ENCODE measurements at regions not wholly inside any gene's neighbourhood (a gene's known extent, or its start where the extent isn't known, plus 50 kb on each side); places are given as distances from the start of the nearest gene placed in this dataset.

DNA sequence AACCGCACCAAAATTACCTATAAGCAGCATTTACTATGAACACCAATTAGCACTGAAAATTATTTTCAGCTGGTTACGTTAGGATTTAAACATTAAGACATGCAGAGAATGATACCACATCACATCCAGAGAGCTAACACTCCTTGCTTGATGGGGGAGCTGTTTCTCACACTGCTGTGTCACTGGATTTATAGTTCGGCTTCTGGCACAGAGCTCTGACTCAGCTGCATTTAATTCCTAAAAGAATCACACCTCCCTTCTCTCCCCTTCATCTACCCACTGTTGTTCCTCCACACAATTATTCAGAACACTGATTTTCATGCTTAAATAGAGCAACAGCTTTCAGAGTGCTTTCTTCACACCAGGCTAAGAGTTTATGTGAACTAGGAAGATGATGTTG, 82.6 kb upstream of the SV2C start:
- TF ChIP-seq, protein P1, sequence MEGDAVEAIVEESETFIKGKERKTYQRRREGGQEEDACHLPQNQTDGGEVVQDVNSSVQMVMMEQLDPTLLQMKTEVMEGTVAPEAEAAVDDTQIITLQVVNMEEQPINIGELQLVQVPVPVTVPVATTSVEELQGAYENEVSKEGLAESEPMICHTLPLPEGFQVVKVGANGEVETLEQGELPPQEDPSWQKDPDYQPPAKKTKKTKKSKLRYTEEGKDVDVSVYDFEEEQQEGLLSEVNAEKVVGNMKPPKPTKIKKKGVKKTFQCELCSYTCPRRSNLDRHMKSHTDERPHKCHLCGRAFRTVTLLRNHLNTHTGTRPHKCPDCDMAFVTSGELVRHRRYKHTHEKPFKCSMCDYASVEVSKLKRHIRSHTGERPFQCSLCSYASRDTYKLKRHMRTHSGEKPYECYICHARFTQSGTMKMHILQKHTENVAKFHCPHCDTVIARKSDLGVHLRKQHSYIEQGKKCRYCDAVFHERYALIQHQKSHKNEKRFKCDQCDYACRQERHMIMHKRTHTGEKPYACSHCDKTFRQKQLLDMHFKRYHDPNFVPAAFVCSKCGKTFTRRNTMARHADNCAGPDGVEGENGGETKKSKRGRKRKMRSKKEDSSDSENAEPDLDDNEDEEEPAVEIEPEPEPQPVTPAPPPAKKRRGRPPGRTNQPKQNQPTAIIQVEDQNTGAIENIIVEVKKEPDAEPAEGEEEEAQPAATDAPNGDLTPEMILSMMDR (IDR thresholded peaks at IDR 0.05) = no peak
- TF ChIP-seq POLR2A (IDR thresholded peaks at IDR 0.05) = no peak
